ENCODE measurements at regions not wholly inside any gene's neighbourhood (a gene's known extent, or its start where the extent isn't known, plus 50 kb on each side); places are given as distances from the start of the nearest gene placed in this dataset.

GRCh38 chr15:69953051-69953450, 144.7 kb downstream of the TLE3 start:
- Mint-ChIP-seq H3K9me3 (no peaks in the 10 kb centered on the region), H3K4me3 (no peak overlapping the region), H3K36me3 (peaks cover 4% of the 10 kb centered on the region), H3K27ac (no peak overlapping the region), H3K27me3 (no peaks in the 10 kb centered on the region), H3K4me1 (peaks cover 4 to 7% (median 4%) of the 10 kb centered on the region in 3 donors)

- Mint-ChIP-seq H3K4me1 (peaks cover 7 to 12% (median 10%) of the 10 kb centered on the region in 3 donors), H3K9me3 (no peaks in the 10 kb centered on the region), H3K27ac (peak overlapping the region in 1 of 3 donors; percentile 63), H3K27me3 (no peaks in the 10 kb centered on the region), H3K4me3 (no peak overlapping the region), H3K36me3 (peaks cover 4% of the 10 kb centered on the region)
These were observed 143.9 kb downstream of the TLE3 start for GRCh38 chr15:69953816-69954215.

- H3K9me3 Mint-ChIP-seq: no peaks in the 10 kb centered on the region
- H3K27me3 Mint-ChIP-seq: peaks cover 1% of the 10 kb centered on the region
- no peak overlapping the region for H3K4me3 Mint-ChIP-seq
- H3K36me3 Mint-ChIP-seq: peaks cover 4% of the 10 kb centered on the region
- no peak overlapping the region for H3K27ac Mint-ChIP-seq
- peaks cover 6 to 15% (median 10%) of the 10 kb centered on the region in 3 donors for H3K4me1 Mint-ChIP-seq
These were observed 143.1 kb downstream of the TLE3 start for GRCh38 chr15:69954666-69955065.

- Mint-ChIP-seq H3K4me1 (peaks cover 6 to 16% (median 10%) of the 10 kb centered on the region in 3 donors), H3K9me3 (no peaks in the 10 kb centered on the region), H3K27me3 (peaks cover 1% of the 10 kb centered on the region), H3K36me3 (peaks cover 2% of the 10 kb centered on the region), H3K27ac (no peak overlapping the region), H3K4me3 (no peak overlapping the region)
These were observed 142.3 kb downstream of the TLE3 start for GRCh38 chr15:69955240-69955894.

- peaks cover 6 to 16% (median 10%) of the 10 kb centered on the region in 3 donors for H3K4me1 Mint-ChIP-seq
- peaks cover 2% of the 10 kb centered on the region for H3K36me3 Mint-ChIP-seq
- H3K27ac Mint-ChIP-seq: no peak overlapping the region
- H3K27me3 Mint-ChIP-seq: peaks cover 1% of the 10 kb centered on the region
- H3K9me3 Mint-ChIP-seq: no peaks in the 10 kb centered on the region
- H3K4me3 Mint-ChIP-seq: no peak overlapping the region
These were observed 141.3 kb downstream of the TLE3 start for GRCh38 chr15:69956417-69956816.

- Mint-ChIP-seq H3K4me1 (peaks cover 6 to 18% (median 10%) of the 10 kb centered on the region in 3 donors), H3K9me3 (no peaks in the 10 kb centered on the region), H3K27me3 (peaks cover 1% of the 10 kb centered on the region), H3K4me3 (no peak overlapping the region), H3K27ac (peak overlapping the region in 1 of 3 donors; percentile 76), H3K36me3 (peaks cover 2% of the 10 kb centered on the region)
These were observed 140.5 kb downstream of the TLE3 start for GRCh38 chr15:69957175-69957574.

- Mint-ChIP-seq H3K27me3 (peaks cover 8% of the 10 kb centered on the region), H3K27ac (peak overlapping the region in 1 of 3 donors; percentile 36), H3K4me1 (peaks cover 6 to 18% (median 10%) of the 10 kb centered on the region in 3 donors), H3K9me3 (peaks cover 0 to 3% (median 0%) of the 10 kb centered on the region in 3 donors), H3K4me3 (peak overlapping the region in 1 of 4 donors; percentile 42), H3K36me3 (peaks cover 2% of the 10 kb centered on the region)
These were observed 139.1 kb downstream of the TLE3 start for GRCh38 chr15:69958496-69959084.

GRCh38 chr15:69962561-69962960, 135.2 kb downstream of the TLE3 start:
- Mint-ChIP-seq H3K4me3 (no peak overlapping the region), H3K36me3 (peaks cover 2% of the 10 kb centered on the region), H3K9me3 (peaks cover 0 to 3% (median 0%) of the 10 kb centered on the region in 3 donors), H3K27ac (peak overlapping the region in 1 of 3 donors; percentile 63), H3K4me1 (peaks cover 8 to 16% (median 9%) of the 10 kb centered on the region in 3 donors), H3K27me3 (peaks cover 11% of the 10 kb centered on the region)

- H3K4me3 Mint-ChIP-seq: no peak overlapping the region
- peaks cover 11% of the 10 kb centered on the region for H3K27me3 Mint-ChIP-seq
- H3K9me3 Mint-ChIP-seq: peaks cover 0 to 3% (median 0%) of the 10 kb centered on the region in 3 donors
- no peak overlapping the region for H3K27ac Mint-ChIP-seq
- H3K36me3 Mint-ChIP-seq: peaks cover 2% of the 10 kb centered on the region
- H3K4me1 Mint-ChIP-seq: peaks cover under 1 to 10% (median 4%) of the 10 kb centered on the region in 3 donors
These were observed 134.3 kb downstream of the TLE3 start for GRCh38 chr15:69963385-69963784.

- H3K4me3 Mint-ChIP-seq: no peak overlapping the region
- H3K27ac Mint-ChIP-seq: no peak overlapping the region
- peaks cover 3% of the 10 kb centered on the region for H3K27me3 Mint-ChIP-seq
- H3K36me3 Mint-ChIP-seq: peaks cover 4% of the 10 kb centered on the region
- H3K4me1 Mint-ChIP-seq: peaks cover 0 to 4% (median 2%) of the 10 kb centered on the region in 3 donors
- peaks cover 0 to 3% (median 0%) of the 10 kb centered on the region in 3 donors for H3K9me3 Mint-ChIP-seq
These were observed 125.9 kb downstream of the TLE3 start for GRCh38 chr15:69971771-69972170.

- no peak overlapping the region for H3K27ac Mint-ChIP-seq
- peaks cover 2% of the 10 kb centered on the region for H3K36me3 Mint-ChIP-seq
- peaks cover 0 to 3% (median 2%) of the 10 kb centered on the region in 3 donors for H3K4me1 Mint-ChIP-seq
- peaks cover 3% of the 10 kb centered on the region for H3K27me3 Mint-ChIP-seq
- H3K9me3 Mint-ChIP-seq: peaks cover 0 to 3% (median 0%) of the 10 kb centered on the region in 3 donors
- no peak overlapping the region for H3K4me3 Mint-ChIP-seq
These were observed 125.3 kb downstream of the TLE3 start for GRCh38 chr15:69972436-69972835.

- peaks cover 2% of the 10 kb centered on the region for H3K36me3 Mint-ChIP-seq
- peaks cover 3% of the 10 kb centered on the region for H3K27me3 Mint-ChIP-seq
- H3K4me3 Mint-ChIP-seq: no peak overlapping the region
- peaks cover 0 to 3% (median 2%) of the 10 kb centered on the region in 3 donors for H3K4me1 Mint-ChIP-seq
- no peak overlapping the region for H3K27ac Mint-ChIP-seq
- peaks cover 0 to 3% (median 0%) of the 10 kb centered on the region in 3 donors for H3K9me3 Mint-ChIP-seq
These were observed 124.5 kb downstream of the TLE3 start for GRCh38 chr15:69973102-69973714.

GRCh38 chr15:69973880-69974279, 123.8 kb downstream of the TLE3 start:
- Mint-ChIP-seq H3K4me1 (peaks cover 0 to 8% (median 3%) of the 10 kb centered on the region in 3 donors), H3K27ac (no peak overlapping the region), H3K9me3 (peaks cover 0 to 3% (median 0%) of the 10 kb centered on the region in 3 donors)

GRCh38 chr15:69974321-69974720, 123.4 kb downstream of the TLE3 start:
- Mint-ChIP-seq H3K4me3 (peak overlapping the region in 1 of 4 donors; percentile 34), H3K4me1 (peaks cover 3 to 12% (median 5%) of the 10 kb centered on the region in 3 donors), H3K36me3 (peaks cover 2% of the 10 kb centered on the region), H3K27me3 (peaks cover 2% of the 10 kb centered on the region), H3K9me3 (peaks cover 0 to 3% (median 0%) of the 10 kb centered on the region in 3 donors), H3K27ac (peak overlapping the region in 1 of 3 donors; percentile 46)

More at GRCh38 chr15:69973880-69974279, 123.8 kb downstream of the TLE3 start:
- peak overlapping the region in 1 of 4 donors; percentile 34 for H3K4me3 Mint-ChIP-seq
- H3K36me3 Mint-ChIP-seq: peaks cover 2% of the 10 kb centered on the region
- peaks cover 3% of the 10 kb centered on the region for H3K27me3 Mint-ChIP-seq

- H3K27me3 Mint-ChIP-seq: peaks cover 2% of the 10 kb centered on the region
- H3K36me3 Mint-ChIP-seq: no peaks in the 10 kb centered on the region
- H3K9me3 Mint-ChIP-seq: no peaks in the 10 kb centered on the region
- H3K4me3 Mint-ChIP-seq: no peak overlapping the region
- H3K4me1 Mint-ChIP-seq: peaks cover 22 to 34% (median 24%) of the 10 kb centered on the region in 3 donors
- no peak overlapping the region for H3K27ac Mint-ChIP-seq
These were observed 121.2 kb downstream of the TLE3 start for GRCh38 chr15:69976366-69976994.

Measured in IgD-negative memory B cell (primary cell).